ENCODE measurements at regions not wholly inside any gene's neighbourhood (a gene's known extent, or its start where the extent isn't known, plus 50 kb on each side); places are given as distances from the start of the nearest gene placed in this dataset.

GRCh38 chr5:33276628-33276950 lies 164.2 kb upstream of the TARS1 start:
- no peak overlapping the region for H3K4me3 ChIP-seq (ENCODE audit: severe bottlenecking)
- no peaks in the 10 kb centered on the region for H3K27me3 ChIP-seq (ENCODE audit: insufficient read depth, poor library complexity, severe bottlenecking)
- H3K36me3 ChIP-seq (ENCODE audit: low read depth) = no peaks in the 10 kb centered on the region; the same call in 1 of the 2 replicates
- no peaks in the 10 kb centered on the region for H3K9me3 ChIP-seq (ENCODE audit: severe bottlenecking)
- no peak for ATAC-seq (ENCODE audit: low read depth)
- no peak for DNase-seq (ENCODE audit: low spot score)
- no peak overlapping the region for H3K27ac ChIP-seq (ENCODE audit: poor library complexity, severe bottlenecking)
- TF ChIP-seq CTCF (IDR thresholded peaks at IDR 0.05; ENCODE audit: poor library complexity, severe bottlenecking) = no peak
- H3K4me1 ChIP-seq (ENCODE audit: insufficient read depth, poor library complexity, severe bottlenecking) = peaks cover 18% of the 10 kb centered on the region

DNA sequence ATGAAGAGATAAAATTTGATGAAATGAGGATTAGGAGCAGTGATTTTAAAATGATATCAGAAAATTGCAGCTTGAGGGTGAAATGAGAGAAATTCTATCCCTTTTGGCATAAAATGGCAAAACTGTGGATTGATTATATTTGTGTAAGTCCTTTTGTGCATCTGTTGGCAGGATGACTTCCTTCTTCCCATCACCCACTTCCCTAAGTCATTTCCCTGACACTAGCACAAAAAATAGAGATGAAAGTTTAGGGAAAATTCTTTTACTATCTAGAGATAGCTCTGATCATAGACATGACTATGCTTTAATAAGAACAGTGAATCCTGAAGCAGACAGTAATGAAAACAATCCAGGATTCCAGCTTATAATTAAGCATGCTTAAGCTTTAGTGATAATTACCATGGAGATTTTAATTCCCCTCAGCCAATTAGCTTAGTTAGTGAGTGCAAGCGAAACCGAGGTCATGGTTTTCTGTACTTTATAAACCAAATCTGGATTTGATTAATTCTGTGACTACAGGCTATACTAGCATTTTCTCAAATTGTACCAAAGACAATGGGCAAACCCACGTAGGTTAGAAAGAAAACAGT lies 163.6 kb upstream of the TARS1 start:
- TF ChIP-seq CTCF (IDR thresholded peaks at IDR 0.05; ENCODE audit: poor library complexity, severe bottlenecking) = no peak
- H3K27ac ChIP-seq (ENCODE audit: poor library complexity, severe bottlenecking) = no peak overlapping the region
- peaks cover 12% of the 10 kb centered on the region for H3K4me1 ChIP-seq (ENCODE audit: insufficient read depth, poor library complexity, severe bottlenecking)
- no peaks in the 10 kb centered on the region for H3K27me3 ChIP-seq (ENCODE audit: insufficient read depth, poor library complexity, severe bottlenecking)
- no peaks in the 10 kb centered on the region for H3K9me3 ChIP-seq (ENCODE audit: severe bottlenecking)
- no peak overlapping the region for H3K4me3 ChIP-seq (ENCODE audit: severe bottlenecking)
- no peaks in the 10 kb centered on the region; the same call in 1 of the 2 replicates for H3K36me3 ChIP-seq (ENCODE audit: low read depth)
- DNase-seq (ENCODE audit: low spot score) = no peak
- ATAC-seq (ENCODE audit: low read depth) = no peak

DNA sequence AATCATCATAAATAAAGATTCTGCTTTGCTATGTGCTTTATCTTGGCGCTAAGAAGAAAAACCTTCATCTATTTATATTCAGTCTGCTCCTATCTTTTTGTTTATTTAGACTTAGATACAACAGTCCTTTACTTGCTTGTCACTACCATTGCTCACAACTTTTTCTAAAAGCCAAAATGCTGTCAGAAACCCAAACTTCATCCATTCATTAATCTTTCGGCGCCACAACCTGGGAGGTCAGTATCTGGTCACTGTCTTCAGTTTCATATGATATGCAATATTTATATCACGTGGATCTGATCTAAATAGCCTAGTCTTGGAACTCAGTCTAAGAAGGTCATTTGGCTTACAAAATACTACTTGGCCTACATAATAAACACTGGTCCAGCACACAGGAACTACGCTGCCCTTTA lies 159.3 kb upstream of the TARS1 start:
- TF ChIP-seq CTCF (IDR thresholded peaks at IDR 0.05; ENCODE audit: poor library complexity, severe bottlenecking) = no peak
- ATAC-seq (ENCODE audit: low read depth) = no peak

DNA sequence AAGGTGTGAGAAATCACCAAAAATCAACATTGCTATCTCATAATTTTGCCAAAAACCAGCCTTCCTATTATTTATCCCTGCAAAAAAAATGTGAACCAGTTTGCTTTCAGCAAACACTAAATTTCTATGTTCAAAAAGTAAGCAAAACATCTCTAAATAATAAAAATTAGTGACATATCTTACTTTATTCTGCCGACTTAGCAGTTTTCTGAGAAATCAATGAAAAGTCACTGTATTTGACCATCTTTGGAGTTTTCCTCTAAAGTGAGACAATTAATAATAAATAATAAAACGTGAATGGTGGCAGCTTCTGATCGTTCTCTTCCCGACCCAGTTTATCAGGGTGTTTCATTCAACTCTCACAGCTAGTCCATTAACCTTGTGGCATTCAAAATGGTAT lies 158.6 kb upstream of the TARS1 start:
- Histone ChIP-seq H3K27me3 (ENCODE audit: insufficient read depth, poor library complexity, severe bottlenecking) (no peaks in the 10 kb centered on the region), H3K27ac (ENCODE audit: poor library complexity, severe bottlenecking) (no peak overlapping the region), H3K4me3 (ENCODE audit: severe bottlenecking) (no peak overlapping the region), H3K4me1 (ENCODE audit: insufficient read depth, poor library complexity, severe bottlenecking) (peaks cover 8% of the 10 kb centered on the region), H3K9me3 (ENCODE audit: severe bottlenecking) (no peaks in the 10 kb centered on the region), H3K36me3 (ENCODE audit: low read depth) (no peaks in the 10 kb centered on the region)
- no peak for ATAC-seq (ENCODE audit: low read depth)
- TF ChIP-seq CTCF (IDR thresholded peaks at IDR 0.05; ENCODE audit: poor library complexity, severe bottlenecking) = no peak
- DNase-seq (ENCODE audit: low spot score) = no peak

More for the DNA sequence above, 159.3 kb upstream of the TARS1 start:
- Histone ChIP-seq H3K27ac (ENCODE audit: poor library complexity, severe bottlenecking) (no peak overlapping the region), H3K27me3 (ENCODE audit: insufficient read depth, poor library complexity, severe bottlenecking) (no peaks in the 10 kb centered on the region), H3K9me3 (ENCODE audit: severe bottlenecking) (no peaks in the 10 kb centered on the region), H3K36me3 (ENCODE audit: low read depth) (no peaks in the 10 kb centered on the region), H3K4me3 (ENCODE audit: severe bottlenecking) (no peak overlapping the region), H3K4me1 (ENCODE audit: insufficient read depth, poor library complexity, severe bottlenecking) (peaks cover 8% of the 10 kb centered on the region)
- no peak for DNase-seq (ENCODE audit: low spot score)

DNA sequence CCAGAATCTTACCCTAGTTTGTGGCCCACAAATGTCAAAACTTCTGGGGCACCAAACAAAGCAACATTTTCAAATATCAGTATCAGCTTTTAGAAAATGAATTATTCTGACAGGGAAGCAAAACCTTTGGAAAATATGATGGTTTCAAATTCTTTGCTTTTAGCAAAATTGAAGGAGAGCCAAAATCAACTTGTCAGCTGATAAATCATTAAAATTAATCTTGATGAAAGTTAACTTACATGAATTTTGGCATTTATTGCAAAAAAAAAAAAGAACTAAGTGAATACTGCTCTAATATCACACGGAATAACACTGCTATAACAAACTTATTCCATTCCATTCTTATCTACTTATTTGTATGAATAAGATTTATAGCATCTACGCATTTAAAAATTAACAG lies 158.1 kb upstream of the TARS1 start:
- H3K4me3 ChIP-seq (ENCODE audit: severe bottlenecking) = no peak overlapping the region
- no peak for TF ChIP-seq CTCF (IDR thresholded peaks at IDR 0.05; ENCODE audit: poor library complexity, severe bottlenecking)
- H3K9me3 ChIP-seq (ENCODE audit: severe bottlenecking) = no peaks in the 10 kb centered on the region
- no peaks in the 10 kb centered on the region for H3K27me3 ChIP-seq (ENCODE audit: insufficient read depth, poor library complexity, severe bottlenecking)
- no peak for ATAC-seq (ENCODE audit: low read depth)
- no peak overlapping the region for H3K27ac ChIP-seq (ENCODE audit: poor library complexity, severe bottlenecking)
- H3K36me3 ChIP-seq (ENCODE audit: low read depth) = no peaks in the 10 kb centered on the region
- peaks cover 8% of the 10 kb centered on the region for H3K4me1 ChIP-seq (ENCODE audit: insufficient read depth, poor library complexity, severe bottlenecking)
- DNase-seq (ENCODE audit: low spot score) = no peak
